ENCODE measurements at regions not wholly inside any gene's neighbourhood (a gene's known extent, or its start where the extent isn't known, plus 50 kb on each side); places are given as distances from the start of the nearest gene placed in this dataset.
A peak's percentile ranks its signal among the peaks of the same experiment; 100 is the strongest.

DNA sequence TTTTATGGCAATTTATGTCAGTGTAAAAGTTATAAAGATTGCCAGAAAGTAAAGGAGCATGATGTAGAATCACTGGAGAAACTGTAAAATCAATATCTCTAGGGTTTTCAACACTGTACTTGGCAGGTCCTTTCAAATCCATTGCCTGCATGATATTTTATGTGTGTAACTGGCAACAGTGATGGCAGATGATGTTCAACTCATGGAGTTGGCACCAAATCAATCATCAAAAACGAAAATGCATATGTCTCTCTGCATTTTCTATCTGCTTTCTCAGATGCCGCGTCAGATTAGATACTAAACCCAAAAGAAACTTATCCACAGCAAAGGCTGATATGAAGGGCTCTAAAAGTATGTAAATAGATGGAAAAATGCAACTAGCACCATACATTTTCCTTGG, 1395.5 kb upstream of the PIK3C3 start:
- CTCF ChIA-PET = no interaction called here
- H3K4me3 ChIP-seq (ENCODE audit: low read length) = no peak overlapping the region
- DNase-seq (no peak), ATAC-seq (no peak)
- intact Hi-C loops (cut with micrococcal nuclease) = no loop called here
- no peak overlapping the region for H2AFZ ChIP-seq (ENCODE audit: low read length)
- no peaks in the 10 kb centered on the region for H3K9me2 ChIP-seq (replicated peaks; ENCODE audit: low read length)
- no peaks in the 10 kb centered on the region for H3K36me3 ChIP-seq (ENCODE audit: low read depth, low read length)
- POLR2A ChIA-PET (ENCODE audit: unreplicated experiment) = no interaction called here
- H3F3A ChIP-seq (ENCODE audit: low read length, unreplicated experiment) = no peaks in the 10 kb centered on the region
- H3K9me3 ChIP-seq (ENCODE audit: low read length) = no peaks in the 10 kb centered on the region
- no peaks in the 10 kb centered on the region for H3K79me2 ChIP-seq (ENCODE audit: low read length)
- no peaks in the 10 kb centered on the region for H3K27me3 ChIP-seq (ENCODE audit: low read length)
- H3K9ac ChIP-seq (ENCODE audit: low read length) = no peak overlapping the region
- H3K4me1 ChIP-seq (ENCODE audit: insufficient read depth, low read length) = no peaks in the 10 kb centered on the region
- no peaks in the 10 kb centered on the region for H4K20me1 ChIP-seq (ENCODE audit: low read length)
- no peak overlapping the region for H3K4me2 ChIP-seq (ENCODE audit: low read length)
- TF ChIP-seq EZH2 (IDR thresholded peaks at IDR 0.05; ENCODE audit: low read length, unreplicated experiment) (no peak), EZH2phosphoT487 (IDR thresholded peaks at IDR 0.05; ENCODE audit: borderline replicate concordance, low read length) (no peak)
- TF ChIP-seq, protein P1, sequence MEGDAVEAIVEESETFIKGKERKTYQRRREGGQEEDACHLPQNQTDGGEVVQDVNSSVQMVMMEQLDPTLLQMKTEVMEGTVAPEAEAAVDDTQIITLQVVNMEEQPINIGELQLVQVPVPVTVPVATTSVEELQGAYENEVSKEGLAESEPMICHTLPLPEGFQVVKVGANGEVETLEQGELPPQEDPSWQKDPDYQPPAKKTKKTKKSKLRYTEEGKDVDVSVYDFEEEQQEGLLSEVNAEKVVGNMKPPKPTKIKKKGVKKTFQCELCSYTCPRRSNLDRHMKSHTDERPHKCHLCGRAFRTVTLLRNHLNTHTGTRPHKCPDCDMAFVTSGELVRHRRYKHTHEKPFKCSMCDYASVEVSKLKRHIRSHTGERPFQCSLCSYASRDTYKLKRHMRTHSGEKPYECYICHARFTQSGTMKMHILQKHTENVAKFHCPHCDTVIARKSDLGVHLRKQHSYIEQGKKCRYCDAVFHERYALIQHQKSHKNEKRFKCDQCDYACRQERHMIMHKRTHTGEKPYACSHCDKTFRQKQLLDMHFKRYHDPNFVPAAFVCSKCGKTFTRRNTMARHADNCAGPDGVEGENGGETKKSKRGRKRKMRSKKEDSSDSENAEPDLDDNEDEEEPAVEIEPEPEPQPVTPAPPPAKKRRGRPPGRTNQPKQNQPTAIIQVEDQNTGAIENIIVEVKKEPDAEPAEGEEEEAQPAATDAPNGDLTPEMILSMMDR (conservative IDR thresholded peaks at IDR 0.05; ENCODE audit: low read depth, low read length) = no peak
- no peak overlapping the region for H3K27ac ChIP-seq (ENCODE audit: low read length)
- BruUV-seq (replicated peaks) = no TSS peak

DNA sequence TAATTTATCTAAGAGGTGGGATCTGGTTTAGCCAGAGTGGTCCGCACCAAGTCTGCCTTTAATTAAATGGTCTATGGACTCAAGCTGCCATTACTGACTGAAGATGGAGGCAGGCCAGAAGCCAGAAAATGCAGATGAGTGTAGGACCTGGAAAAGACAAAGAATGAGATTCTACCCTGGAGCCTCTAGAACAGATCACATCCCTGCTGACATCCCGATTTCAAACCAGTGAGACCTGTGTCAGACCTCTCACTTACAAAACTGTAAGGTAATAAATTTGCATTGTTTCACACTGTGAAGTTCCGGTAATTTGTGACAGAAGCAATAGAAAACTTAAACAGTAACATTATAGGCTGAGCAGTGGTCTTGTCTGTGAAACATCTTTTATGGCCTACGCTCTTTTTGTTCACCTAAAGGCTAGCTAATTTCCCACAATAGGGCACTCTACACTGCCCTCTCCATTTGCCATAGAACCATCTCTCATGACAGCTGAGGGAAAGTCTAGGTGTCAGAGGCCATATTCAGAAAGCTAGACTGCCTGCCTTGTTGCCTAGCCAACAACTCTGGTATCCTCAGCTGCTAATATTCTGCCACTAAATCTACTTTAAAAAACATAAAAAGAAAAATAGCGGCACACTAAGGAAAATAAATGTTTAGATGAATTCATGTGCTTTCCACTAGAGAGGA, 1396.2 kb upstream of the PIK3C3 start:
- H2AFZ ChIP-seq (ENCODE audit: low read length) = no peak overlapping the region
- intact Hi-C loops (cut with micrococcal nuclease) = no loop called here
- H3K79me2 ChIP-seq (ENCODE audit: low read length) = no peaks in the 10 kb centered on the region
- no peaks in the 10 kb centered on the region for H3K36me3 ChIP-seq (ENCODE audit: low read depth, low read length)
- TF ChIP-seq EZH2 (IDR thresholded peaks at IDR 0.05; ENCODE audit: low read length, unreplicated experiment) (no peak), EZH2phosphoT487 (IDR thresholded peaks at IDR 0.05; ENCODE audit: borderline replicate concordance, low read length) (no peak)
- TF ChIP-seq, protein P1 (conservative IDR thresholded peaks at IDR 0.05; ENCODE audit: low read depth, low read length) = no peak
- H3F3A ChIP-seq (ENCODE audit: low read length, unreplicated experiment) = no peaks in the 10 kb centered on the region
- no TSS peak for BruUV-seq (replicated peaks)
- no peaks in the 10 kb centered on the region for H3K9me2 ChIP-seq (replicated peaks; ENCODE audit: low read length)
- DNase-seq (no peak), ATAC-seq (no peak)
- no peaks in the 10 kb centered on the region for H4K20me1 ChIP-seq (ENCODE audit: low read length)
- H3K27me3 ChIP-seq (ENCODE audit: low read length) = no peaks in the 10 kb centered on the region
- H3K4me2 ChIP-seq (ENCODE audit: low read length) = no peak overlapping the region
- no peak overlapping the region for H3K27ac ChIP-seq (ENCODE audit: low read length)
- ChIA-PET POLR2A (ENCODE audit: unreplicated experiment) (no interaction called here), CTCF (no interaction called here)
- no peak overlapping the region for H3K4me3 ChIP-seq (ENCODE audit: low read length)
- no peaks in the 10 kb centered on the region for H3K9me3 ChIP-seq (ENCODE audit: low read length)
- H3K9ac ChIP-seq (ENCODE audit: low read length) = no peak overlapping the region
- H3K4me1 ChIP-seq (ENCODE audit: insufficient read depth, low read length) = no peaks in the 10 kb centered on the region

DNA sequence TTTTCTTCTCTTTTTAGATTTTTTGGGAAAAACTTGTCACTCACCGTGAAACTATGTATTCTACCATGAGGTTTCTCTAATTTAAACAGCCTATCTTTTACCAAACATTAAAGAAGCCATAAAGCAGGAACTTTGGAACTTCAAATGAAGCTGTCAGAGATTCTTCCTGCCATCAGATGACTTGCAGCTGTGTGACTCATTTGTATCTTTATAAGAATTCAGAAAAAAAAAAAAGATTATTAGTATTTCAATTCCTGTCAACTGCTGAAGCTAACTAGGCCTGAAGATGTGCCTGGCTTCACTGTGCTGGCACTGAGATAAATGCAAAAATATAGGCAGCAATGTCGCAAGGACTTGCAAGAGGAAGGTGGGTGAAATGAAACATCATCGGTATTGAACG, 1399.1 kb upstream of the PIK3C3 start:
- ATAC-seq = peak; percentile 40; the same call in 1 of the 2 replicates
- CTCF ChIA-PET = no interaction called here

More for the DNA sequence above, 1399.1 kb upstream of the PIK3C3 start:
- Histone ChIP-seq H3K4me3 (ENCODE audit: low read length) (no peak overlapping the region), H3K79me2 (ENCODE audit: low read length) (no peaks in the 10 kb centered on the region), H3K9me3 (ENCODE audit: low read length) (no peaks in the 10 kb centered on the region), H4K20me1 (ENCODE audit: low read length) (no peaks in the 10 kb centered on the region), H3K27me3 (ENCODE audit: low read length) (no peaks in the 10 kb centered on the region), H2AFZ (ENCODE audit: low read length) (no peak overlapping the region), H3F3A (ENCODE audit: low read length, unreplicated experiment) (no peaks in the 10 kb centered on the region), H3K36me3 (ENCODE audit: low read depth, low read length) (no peaks in the 10 kb centered on the region), H3K4me1 (ENCODE audit: insufficient read depth, low read length) (no peaks in the 10 kb centered on the region), H3K9me2 (replicated peaks; ENCODE audit: low read length) (no peaks in the 10 kb centered on the region), H3K27ac (ENCODE audit: low read length) (no peak overlapping the region), H3K9ac (ENCODE audit: low read length) (no peak overlapping the region), H3K4me2 (ENCODE audit: low read length) (no peak overlapping the region)
- intact Hi-C loops (cut with micrococcal nuclease) = no loop called here
- no TSS peak for BruUV-seq (replicated peaks)
- no peak for TF ChIP-seq EZH2 (IDR thresholded peaks at IDR 0.05; ENCODE audit: low read length, unreplicated experiment)
- TF ChIP-seq EZH2phosphoT487 (IDR thresholded peaks at IDR 0.05; ENCODE audit: borderline replicate concordance, low read length) = no peak
- TF ChIP-seq, protein P1 (conservative IDR thresholded peaks at IDR 0.05; ENCODE audit: low read depth, low read length) = no peak
- DNase-seq = no peak
- POLR2A ChIA-PET (ENCODE audit: unreplicated experiment) = interaction anchor here (0.7 kb wide), 1 partner anchor 610 kb away, joined by 15 read pairs; no protein-coding TSS in a partner anchor
